ENCODE measurements at regions not wholly inside any gene's neighbourhood (a gene's known extent, or its start where the extent isn't known, plus 50 kb on each side); places are given as distances from the start of the nearest gene placed in this dataset.

GRCh38 chr4:38489924-38490639 lies 173.9 kb upstream of the KLF3 start:
- Mint-ChIP-seq H3K4me1 (peaks cover 19% of the 10 kb centered on the region), H3K36me3 (ENCODE audit: low read depth) (no peaks in the 10 kb centered on the region), H3K27ac (peak overlapping the region; percentile 73 to 89 (median 82)), H3K4me3 (no peak overlapping the region), H3K27me3 (ENCODE audit: low read depth) (no peaks in the 10 kb centered on the region), H3K9me3 (no peaks in the 10 kb centered on the region)
- TF ChIP-seq CTCF (IDR thresholded peaks at IDR 0.05; ENCODE audit: unreplicated experiment in 3 of 3), result no peak

- Mint-ChIP-seq H3K36me3 (ENCODE audit: low read depth) (no peaks in the 10 kb centered on the region), H3K27me3 (ENCODE audit: low read depth) (no peaks in the 10 kb centered on the region), H3K27ac (no peak overlapping the region), H3K9me3 (no peaks in the 10 kb centered on the region), H3K4me1 (peaks cover 19% of the 10 kb centered on the region), H3K4me3 (no peak overlapping the region)
- TF ChIP-seq CTCF (IDR thresholded peaks at IDR 0.05; ENCODE audit: unreplicated experiment in 3 of 3), result no peak
Observed at GRCh38 chr4:38490753-38491446, 173.1 kb upstream of the KLF3 start.

GRCh38 chr4:38491854-38492478 lies 172.0 kb upstream of the KLF3 start:
- H3K4me1 Mint-ChIP-seq, result peaks cover 19% of the 10 kb centered on the region
- H3K27ac Mint-ChIP-seq, result no peak overlapping the region
- no peak for TF ChIP-seq CTCF (IDR thresholded peaks at IDR 0.05; ENCODE audit: unreplicated experiment in 3 of 3)
- no peak overlapping the region for H3K4me3 Mint-ChIP-seq
- no peaks in the 10 kb centered on the region for H3K9me3 Mint-ChIP-seq
- no peaks in the 10 kb centered on the region for H3K36me3 Mint-ChIP-seq (ENCODE audit: low read depth)
- H3K27me3 Mint-ChIP-seq (ENCODE audit: low read depth), result no peaks in the 10 kb centered on the region

- no peaks in the 10 kb centered on the region for H3K27me3 Mint-ChIP-seq (ENCODE audit: low read depth)
- no peak overlapping the region for H3K4me3 Mint-ChIP-seq
- no peak overlapping the region for H3K27ac Mint-ChIP-seq
- no peak for TF ChIP-seq CTCF (IDR thresholded peaks at IDR 0.05; ENCODE audit: unreplicated experiment in 3 of 3)
- no peaks in the 10 kb centered on the region for H3K36me3 Mint-ChIP-seq (ENCODE audit: low read depth)
- peaks cover 19% of the 10 kb centered on the region for H3K4me1 Mint-ChIP-seq
- no peaks in the 10 kb centered on the region for H3K9me3 Mint-ChIP-seq
Observed at GRCh38 chr4:38493066-38493465, 170.9 kb upstream of the KLF3 start.

- Mint-ChIP-seq H3K4me1 (no peaks in the 10 kb centered on the region), H3K36me3 (ENCODE audit: low read depth) (no peaks in the 10 kb centered on the region), H3K4me3 (no peak overlapping the region), H3K27ac (no peak overlapping the region), H3K9me3 (no peaks in the 10 kb centered on the region), H3K27me3 (ENCODE audit: low read depth) (no peaks in the 10 kb centered on the region)
- no peak for TF ChIP-seq CTCF (IDR thresholded peaks at IDR 0.05; ENCODE audit: unreplicated experiment in 3 of 3)
Observed at GRCh38 chr4:38495446-38495845, 168.6 kb upstream of the KLF3 start.

All from nephron (organoid).